NB4 (cell line): ENCODE measurements at regions not wholly inside any gene's neighbourhood (a gene's known extent, or its start where the extent isn't known, plus 50 kb on each side); places are given as distances from the start of the nearest gene placed in this dataset.

Experiments used
- DNase-seq: peaks from one replicate; pipeline ENCODE4 v3.0.0; 2010; ENCODE audit warnings: low read depth
- H3K4me3 ChIP-seq: one replicate; pipeline ENCODE4 v1.5.1; 2011; ENCODE audit warnings: mild to moderate bottlenecking, low read depth, low read length, moderate library complexity
- CTCF ChIP-seq: IDR thresholded peaks from one replicate; pipeline ENCODE4 v1.5.1; 2012; ENCODE audit warnings: low read depth, low read length
- MAX ChIP-seq: IDR thresholded peaks from 2 replicates; pipeline ENCODE4 v1.6.1; 2011; ENCODE audit warnings: low read depth, low read length
- MYC ChIP-seq: IDR thresholded peaks from 2 replicates; pipeline ENCODE4 v1.6.1; 2011; ENCODE audit warnings: low read depth, low read length
- POLR2A ChIP-seq: IDR thresholded peaks from 2 replicates; pipeline ENCODE4 v1.6.1; 2011; ENCODE audit warnings: mild to moderate bottlenecking; ENCODE audit not compliant: insufficient read length; ENCODE audit errors: extremely low read depth

GRCh38 chr12:92301356-92301755 is 155.7 kb upstream of the BTG1 start:
- no peak for DNase-seq
- H3K4me3 ChIP-seq: no peak overlapping the region
- TF ChIP-seq MYC: no peak
- no peak for TF ChIP-seq MAX
- TF ChIP-seq POLR2A: no peak
- TF ChIP-seq CTCF: no peak

GRCh38 chr12:92300777-92301176 is 155.1 kb upstream of the BTG1 start:
- TF ChIP-seq POLR2A (no peak), MAX (no peak), MYC (no peak), CTCF (no peak)
- H3K4me3 ChIP-seq: no peak overlapping the region
- DNase-seq: peak; percentile 19

- no peak for DNase-seq
- TF ChIP-seq POLR2A (no peak), MAX (no peak), MYC (no peak), CTCF (no peak)
These were observed 154.1 kb upstream of the BTG1 start for GRCh38 chr12:92299744-92300143.

GRCh38 chr12:92299344-92299743 is 153.7 kb upstream of the BTG1 start:
- H3K4me3 ChIP-seq: no peak overlapping the region
- TF ChIP-seq POLR2A (no peak), CTCF (no peak), MAX (no peak), MYC (no peak)

More at GRCh38 chr12:92299744-92300143, 154.1 kb upstream of the BTG1 start:
- no peak overlapping the region for H3K4me3 ChIP-seq

GRCh38 chr12:92297932-92298696 is 152.5 kb upstream of the BTG1 start:
- no peak for DNase-seq
- H3K4me3 ChIP-seq: no peak overlapping the region
- TF ChIP-seq CTCF (no peak), MYC (no peak), POLR2A (no peak), MAX (no peak)

More at GRCh38 chr12:92299344-92299743, 153.7 kb upstream of the BTG1 start:
- no peak for DNase-seq
